ENCODE measurements at regions not wholly inside any gene's neighbourhood (a gene's known extent, or its start where the extent isn't known, plus 50 kb on each side); places are given as distances from the start of the nearest gene placed in this dataset.

DNA sequence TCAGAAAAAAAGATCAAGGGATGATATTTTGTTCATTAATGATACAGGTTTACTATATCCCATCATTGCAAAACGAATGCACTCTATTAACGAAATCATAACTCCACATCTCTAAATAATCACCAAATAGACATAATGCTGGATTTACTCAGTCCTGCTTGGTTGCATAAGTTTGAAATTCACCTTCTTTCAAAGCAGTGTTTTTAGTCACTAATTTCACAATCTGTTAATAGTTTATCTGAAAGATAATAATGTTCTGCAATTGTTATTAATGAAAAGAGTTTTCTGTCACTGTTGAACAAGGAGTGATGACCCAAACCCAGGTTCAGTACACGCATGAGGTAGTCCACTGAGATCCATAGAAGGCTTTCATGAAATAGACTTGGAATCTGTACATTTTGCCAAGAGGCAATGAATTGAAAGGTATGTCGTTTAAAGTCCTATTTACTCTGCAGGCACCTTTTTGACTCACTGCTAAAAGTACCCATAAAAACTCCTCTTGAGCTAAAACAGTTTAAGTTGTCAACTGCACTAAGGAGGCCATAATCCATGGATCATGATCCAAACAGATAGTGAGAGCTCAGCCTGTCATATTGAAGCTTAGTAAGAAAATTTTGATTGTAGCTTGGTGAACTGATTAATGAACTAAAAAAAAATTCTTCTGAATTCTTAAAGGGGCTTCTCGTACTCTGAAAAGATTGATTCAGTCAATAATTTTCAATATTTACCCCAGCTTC is 75.6 kb upstream of the MBNL1 start (continued):
- no peak for TF ChIP-seq KDM5A (IDR thresholded peaks at IDR 0.05; ENCODE audit: low read length)
- TF ChIP-seq BCL11A (IDR thresholded peaks at IDR 0.05; ENCODE audit: low read depth in 2 of 2, low read length in 2 of 2): no peak
- no peak for TF ChIP-seq CBX8 (IDR thresholded peaks at IDR 0.05; ENCODE audit: borderline replicate concordance, low read depth, low read length)
- no peak for TF ChIP-seq RAD21 (IDR thresholded peaks at IDR 0.05 in 1 of 2, conservative IDR thresholded peaks at IDR 0.05 in 1 of 2; ENCODE audit: low read depth in 2 of 2, low read length in 2 of 2)
- TF ChIP-seq CEBPB (IDR thresholded peaks at IDR 0.05; ENCODE audit: low read depth, low read length): no peak
- no peak for TF ChIP-seq YY1 (IDR thresholded peaks at IDR 0.05; ENCODE audit: low read depth, low read length)
- TF ChIP-seq TAF7 (optimal IDR thresholded peaks at IDR 0.05; ENCODE audit: borderline replicate concordance, low read depth, low read length): no peak
